GM12892 (cell line): ENCODE measurements at regions not wholly inside any gene's neighbourhood (a gene's known extent, or its start where the extent isn't known, plus 50 kb on each side); places are given as distances from the start of the nearest gene placed in this dataset.

Experiments used
- POLR2A ChIP-seq: IDR thresholded peaks from 2 replicates; pipeline ENCODE4 v1.6.1; 2011; ENCODE audit warnings: low read depth, low read length, control low read depth
- POLR2AphosphoS5 ChIP-seq: IDR thresholded peaks from 2 replicates; pipeline ENCODE4 v1.6.1; 2011; ENCODE audit warnings: low read depth, low read length, control low read depth
- TAF1 ChIP-seq: IDR thresholded peaks from 2 replicates; pipeline ENCODE4 v1.6.1; 2011; ENCODE audit warnings: low read depth, mild to moderate bottlenecking, control low read depth, low read length, borderline replicate concordance

- TF ChIP-seq TAF1 (no peak), POLR2A (no peak), POLR2AphosphoS5 (no peak)
Measured at GRCh38 chr19:33928458-33928950, 131.8 kb downstream of the KCTD15 start.
